H1 (cell line): ENCODE measurements at regions not wholly inside any gene's neighbourhood (a gene's known extent, or its start where the extent isn't known, plus 50 kb on each side); places are given as distances from the start of the nearest gene placed in this dataset.

Experiments
- ASH2L ChIP-seq: fragments of 200-600, 300-600 bp; sonication (generic); IDR thresholded peaks from one replicate; pipeline ENCODE4 v1.7.1; 2017; ENCODE audit warnings: low read length
- EZH2 ChIP-seq: fragments of 200-600 bp; sonication (generic); IDR thresholded peaks from 2 replicates; pipeline ENCODE4 v1.7.1; 2012; ENCODE audit warnings: low read depth, mild to moderate bottlenecking, moderate library complexity, low read length, inconsistent platforms; ENCODE audit not compliant: severe bottlenecking
- GTF2F1 ChIP-seq: IDR thresholded peaks from 2 replicates; pipeline ENCODE4 v1.6.1; 2012; ENCODE audit warnings: low read depth, low read length, improper control_type of control experiment, borderline replicate concordance
- RBBP5 ChIP-seq: IDR thresholded peaks from 2 replicates; pipeline ENCODE4 v1.7.1; 2012; ENCODE audit warnings: low read depth, mild to moderate bottlenecking, inconsistent platforms, low read length, moderate library complexity, borderline replicate concordance
- SAP30 ChIP-seq: fragments of 300-600 bp; sonication (generic); IDR thresholded peaks from 2 replicates; pipeline ENCODE4 v1.7.1; 2012; ENCODE audit warnings: low read length, moderate library complexity, mild to moderate bottlenecking, inconsistent platforms; ENCODE audit not compliant: insufficient read depth, insufficient replicate concordance
- TF ChIP-seq, protein P1 (sequence below): fragments of 300-600 bp; sonication (generic); IDR thresholded peaks from 2 replicates; pipeline ENCODE4 v1.7.1; 2012; ENCODE audit warnings: low read length, moderate library complexity, mild to moderate bottlenecking, inconsistent platforms; ENCODE audit not compliant: insufficient replicate concordance

DNA sequence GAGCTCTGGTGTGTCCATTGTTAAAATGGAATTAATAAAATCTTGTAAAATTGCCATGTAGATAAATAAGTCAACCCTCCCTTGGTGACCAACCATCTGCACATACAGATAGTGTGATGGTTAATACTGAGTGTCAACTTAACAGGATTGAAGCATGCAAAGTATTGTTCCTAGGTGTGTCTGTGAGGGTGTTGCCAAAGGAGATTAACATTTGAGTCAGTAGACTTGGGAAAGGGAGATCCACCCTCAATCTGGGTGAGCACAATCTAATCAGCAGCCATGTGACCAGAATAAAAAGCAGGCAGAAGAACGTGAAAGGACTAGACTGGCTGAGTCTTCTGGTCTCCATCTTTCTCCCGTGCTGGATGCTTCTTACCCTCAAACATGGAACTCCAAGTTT lies 174.8 kb downstream of the LTN1 start (continued):
- TF ChIP-seq, protein P1, sequence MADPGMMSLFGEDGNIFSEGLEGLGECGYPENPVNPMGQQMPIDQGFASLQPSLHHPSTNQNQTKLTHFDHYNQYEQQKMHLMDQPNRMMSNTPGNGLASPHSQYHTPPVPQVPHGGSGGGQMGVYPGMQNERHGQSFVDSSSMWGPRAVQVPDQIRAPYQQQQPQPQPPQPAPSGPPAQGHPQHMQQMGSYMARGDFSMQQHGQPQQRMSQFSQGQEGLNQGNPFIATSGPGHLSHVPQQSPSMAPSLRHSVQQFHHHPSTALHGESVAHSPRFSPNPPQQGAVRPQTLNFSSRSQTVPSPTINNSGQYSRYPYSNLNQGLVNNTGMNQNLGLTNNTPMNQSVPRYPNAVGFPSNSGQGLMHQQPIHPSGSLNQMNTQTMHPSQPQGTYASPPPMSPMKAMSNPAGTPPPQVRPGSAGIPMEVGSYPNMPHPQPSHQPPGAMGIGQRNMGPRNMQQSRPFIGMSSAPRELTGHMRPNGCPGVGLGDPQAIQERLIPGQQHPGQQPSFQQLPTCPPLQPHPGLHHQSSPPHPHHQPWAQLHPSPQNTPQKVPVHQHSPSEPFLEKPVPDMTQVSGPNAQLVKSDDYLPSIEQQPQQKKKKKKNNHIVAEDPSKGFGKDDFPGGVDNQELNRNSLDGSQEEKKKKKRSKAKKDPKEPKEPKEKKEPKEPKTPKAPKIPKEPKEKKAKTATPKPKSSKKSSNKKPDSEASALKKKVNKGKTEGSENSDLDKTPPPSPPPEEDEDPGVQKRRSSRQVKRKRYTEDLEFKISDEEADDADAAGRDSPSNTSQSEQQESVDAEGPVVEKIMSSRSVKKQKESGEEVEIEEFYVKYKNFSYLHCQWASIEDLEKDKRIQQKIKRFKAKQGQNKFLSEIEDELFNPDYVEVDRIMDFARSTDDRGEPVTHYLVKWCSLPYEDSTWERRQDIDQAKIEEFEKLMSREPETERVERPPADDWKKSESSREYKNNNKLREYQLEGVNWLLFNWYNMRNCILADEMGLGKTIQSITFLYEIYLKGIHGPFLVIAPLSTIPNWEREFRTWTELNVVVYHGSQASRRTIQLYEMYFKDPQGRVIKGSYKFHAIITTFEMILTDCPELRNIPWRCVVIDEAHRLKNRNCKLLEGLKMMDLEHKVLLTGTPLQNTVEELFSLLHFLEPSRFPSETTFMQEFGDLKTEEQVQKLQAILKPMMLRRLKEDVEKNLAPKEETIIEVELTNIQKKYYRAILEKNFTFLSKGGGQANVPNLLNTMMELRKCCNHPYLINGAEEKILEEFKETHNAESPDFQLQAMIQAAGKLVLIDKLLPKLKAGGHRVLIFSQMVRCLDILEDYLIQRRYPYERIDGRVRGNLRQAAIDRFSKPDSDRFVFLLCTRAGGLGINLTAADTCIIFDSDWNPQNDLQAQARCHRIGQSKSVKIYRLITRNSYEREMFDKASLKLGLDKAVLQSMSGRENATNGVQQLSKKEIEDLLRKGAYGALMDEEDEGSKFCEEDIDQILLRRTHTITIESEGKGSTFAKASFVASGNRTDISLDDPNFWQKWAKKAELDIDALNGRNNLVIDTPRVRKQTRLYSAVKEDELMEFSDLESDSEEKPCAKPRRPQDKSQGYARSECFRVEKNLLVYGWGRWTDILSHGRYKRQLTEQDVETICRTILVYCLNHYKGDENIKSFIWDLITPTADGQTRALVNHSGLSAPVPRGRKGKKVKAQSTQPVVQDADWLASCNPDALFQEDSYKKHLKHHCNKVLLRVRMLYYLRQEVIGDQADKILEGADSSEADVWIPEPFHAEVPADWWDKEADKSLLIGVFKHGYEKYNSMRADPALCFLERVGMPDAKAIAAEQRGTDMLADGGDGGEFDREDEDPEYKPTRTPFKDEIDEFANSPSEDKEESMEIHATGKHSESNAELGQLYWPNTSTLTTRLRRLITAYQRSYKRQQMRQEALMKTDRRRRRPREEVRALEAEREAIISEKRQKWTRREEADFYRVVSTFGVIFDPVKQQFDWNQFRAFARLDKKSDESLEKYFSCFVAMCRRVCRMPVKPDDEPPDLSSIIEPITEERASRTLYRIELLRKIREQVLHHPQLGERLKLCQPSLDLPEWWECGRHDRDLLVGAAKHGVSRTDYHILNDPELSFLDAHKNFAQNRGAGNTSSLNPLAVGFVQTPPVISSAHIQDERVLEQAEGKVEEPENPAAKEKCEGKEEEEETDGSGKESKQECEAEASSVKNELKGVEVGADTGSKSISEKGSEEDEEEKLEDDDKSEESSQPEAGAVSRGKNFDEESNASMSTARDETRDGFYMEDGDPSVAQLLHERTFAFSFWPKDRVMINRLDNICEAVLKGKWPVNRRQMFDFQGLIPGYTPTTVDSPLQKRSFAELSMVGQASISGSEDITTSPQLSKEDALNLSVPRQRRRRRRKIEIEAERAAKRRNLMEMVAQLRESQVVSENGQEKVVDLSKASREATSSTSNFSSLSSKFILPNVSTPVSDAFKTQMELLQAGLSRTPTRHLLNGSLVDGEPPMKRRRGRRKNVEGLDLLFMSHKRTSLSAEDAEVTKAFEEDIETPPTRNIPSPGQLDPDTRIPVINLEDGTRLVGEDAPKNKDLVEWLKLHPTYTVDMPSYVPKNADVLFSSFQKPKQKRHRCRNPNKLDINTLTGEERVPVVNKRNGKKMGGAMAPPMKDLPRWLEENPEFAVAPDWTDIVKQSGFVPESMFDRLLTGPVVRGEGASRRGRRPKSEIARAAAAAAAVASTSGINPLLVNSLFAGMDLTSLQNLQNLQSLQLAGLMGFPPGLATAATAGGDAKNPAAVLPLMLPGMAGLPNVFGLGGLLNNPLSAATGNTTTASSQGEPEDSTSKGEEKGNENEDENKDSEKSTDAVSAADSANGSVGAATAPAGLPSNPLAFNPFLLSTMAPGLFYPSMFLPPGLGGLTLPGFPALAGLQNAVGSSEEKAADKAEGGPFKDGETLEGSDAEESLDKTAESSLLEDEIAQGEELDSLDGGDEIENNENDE: no peak
- TF ChIP-seq GTF2F1: no peak
- no peak for TF ChIP-seq SAP30
- TF ChIP-seq EZH2: no peak
- no peak for TF ChIP-seq ASH2L
- TF ChIP-seq RBBP5: no peak
